ENCODE measurements at regions not wholly inside any gene's neighbourhood (a gene's known extent, or its start where the extent isn't known, plus 50 kb on each side); places are given as distances from the start of the nearest gene placed in this dataset.
A peak's percentile ranks its signal among the peaks of the same experiment; 100 is the strongest.

- peak; percentile 45 for DNase-seq (ENCODE audit: low spot score)
Measured at GRCh38 chr10:22765660-22766547, 51.5 kb upstream of the PIP4K2A start.

DNA sequence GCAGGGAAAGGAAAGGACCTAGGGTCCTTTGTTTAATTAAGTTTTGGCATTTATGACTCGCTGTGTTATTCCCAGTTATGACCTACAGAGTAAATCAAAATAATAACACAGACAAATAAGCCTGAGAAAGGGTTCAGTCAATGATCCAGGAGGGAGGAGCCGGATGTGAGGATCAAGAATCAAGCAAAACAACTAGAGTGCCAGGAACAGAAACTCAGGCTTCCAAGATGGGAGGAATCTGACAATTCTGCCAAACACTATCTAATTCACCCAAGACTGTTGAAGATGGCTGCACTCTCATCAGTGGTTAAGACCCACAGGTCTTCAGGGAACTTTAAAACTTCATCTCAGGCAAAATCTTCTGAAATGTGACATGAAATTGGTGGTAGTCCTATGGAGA, 50.3 kb upstream of the PIP4K2A start:
- no peak for DNase-seq (ENCODE audit: low spot score)

Measured in NAMALWA (cell line).